Fibroblast of the aortic adventitia (primary cell): ENCODE measurements at regions not wholly inside any gene's neighbourhood (a gene's known extent, or its start where the extent isn't known, plus 50 kb on each side); places are given as distances from the start of the nearest gene placed in this dataset.

Source experiments
- DNase-seq: peaks from one replicate; pipeline ENCODE4 v3.0.0-alpha.2; 2010; ENCODE audit warnings: low read depth
- H3K4me3 ChIP-seq: 2 replicates; pipeline ENCODE4 v1.5.1; 2011; ENCODE audit warnings: low read depth, mild to moderate bottlenecking, control low read depth, low read length, moderate library complexity
- CTCF ChIP-seq: IDR thresholded peaks from 2 replicates; pipeline ENCODE4 v1.5.1; 2011; ENCODE audit warnings: mild to moderate bottlenecking, low read length, control low read depth, inconsistent platforms; ENCODE audit not compliant: insufficient read depth

GRCh38 chrX:43108828-43109227 lies 330.9 kb upstream of the PPP1R2C start:
- TF ChIP-seq CTCF: no peak
- no peak for DNase-seq
- no peak overlapping the region for H3K4me3 ChIP-seq

GRCh38 chrX:43121637-43122036 lies 343.7 kb upstream of the PPP1R2C start:
- no peak overlapping the region for H3K4me3 ChIP-seq
- TF ChIP-seq CTCF: no peak
- DNase-seq: no peak

GRCh38 chrX:43139645-43140044 lies 361.7 kb upstream of the PPP1R2C start:
- DNase-seq: no peak
- TF ChIP-seq CTCF: no peak
- no peak overlapping the region for H3K4me3 ChIP-seq

GRCh38 chrX:43140582-43140981 lies 362.6 kb upstream of the PPP1R2C start:
- no peak overlapping the region for H3K4me3 ChIP-seq
- no peak for DNase-seq
- no peak for TF ChIP-seq CTCF

- no peak overlapping the region for H3K4me3 ChIP-seq
- no peak for TF ChIP-seq CTCF
- DNase-seq: no peak
Observed at GRCh38 chrX:43141885-43142284, 363.9 kb upstream of the PPP1R2C start.

GRCh38 chrX:43148305-43148704 lies 370.3 kb upstream of the PPP1R2C start:
- TF ChIP-seq CTCF: no peak
- no peak overlapping the region for H3K4me3 ChIP-seq
- no peak for DNase-seq

GRCh38 chrX:43165343-43165920 lies 387.5 kb upstream of the PPP1R2C start:
- DNase-seq: no peak
- TF ChIP-seq CTCF: no peak

More at GRCh38 chrX:43165343-43165920, 387.5 kb upstream of the PPP1R2C start:
- no peak overlapping the region for H3K4me3 ChIP-seq
